HPDE6-E6E7 (cell line): ENCODE measurements at regions not wholly inside any gene's neighbourhood (a gene's known extent, or its start where the extent isn't known, plus 50 kb on each side); places are given as distances from the start of the nearest gene placed in this dataset.

Experiments
- DNase-seq: peaks from one replicate; pipeline ENCODE4 v3.0.0; 2011; ENCODE audit warnings: missing footprints; ENCODE audit errors: extremely low spot score

- DNase-seq = peak; percentile 17
Observed at GRCh38 chr9:108351571-108351970, 504.2 kb downstream of the ACTL7B start.

- no peak for DNase-seq
Observed at GRCh38 chr9:108347463-108348188, 508.2 kb downstream of the ACTL7B start.

GRCh38 chr9:108345826-108346225 is 510.0 kb downstream of the ACTL7B start:
- DNase-seq = no peak

GRCh38 chr9:108339251-108339650 is 516.5 kb downstream of the ACTL7B start:
- no peak for DNase-seq

GRCh38 chr9:108336575-108336974 is 519.2 kb downstream of the ACTL7B start:
- DNase-seq = no peak

GRCh38 chr9:108333530-108333983 is 522.2 kb downstream of the ACTL7B start:
- no peak for DNase-seq

- no peak for DNase-seq
Observed at GRCh38 chr9:108331596-108331995, 524.2 kb downstream of the ACTL7B start.

- no peak for DNase-seq
Observed at GRCh38 chr9:108325406-108325805, 530.4 kb downstream of the ACTL7B start.

GRCh38 chr9:108323615-108324014 is 532.2 kb downstream of the ACTL7B start:
- DNase-seq = peak; percentile 28

- no peak for DNase-seq
Observed at GRCh38 chr9:108322326-108323098, 533.3 kb downstream of the ACTL7B start.

- DNase-seq = no peak
Observed at GRCh38 chr9:108316630-108317029, 539.2 kb downstream of the ACTL7B start.

- DNase-seq = no peak
Observed at GRCh38 chr9:108316066-108316465, 539.7 kb downstream of the ACTL7B start.

- DNase-seq = no peak
Observed at GRCh38 chr9:108311745-108312144, 544.0 kb downstream of the ACTL7B start.

GRCh38 chr9:108310202-108310601 is 545.6 kb downstream of the ACTL7B start:
- DNase-seq = no peak

GRCh38 chr9:108300306-108301287 is 555.2 kb downstream of the ACTL7B start:
- DNase-seq = no peak

GRCh38 chr9:108297073-108297472 is 558.7 kb downstream of the ACTL7B start:
- DNase-seq = no peak

GRCh38 chr9:108296056-108296455 is 559.7 kb downstream of the ACTL7B start:
- DNase-seq = peak; percentile 31

GRCh38 chr9:108291586-108291932 is 564.2 kb downstream of the ACTL7B start:
- DNase-seq = no peak

GRCh38 chr9:108290839-108291585 is 564.8 kb downstream of the ACTL7B start:
- DNase-seq = no peak

- no peak for DNase-seq
Observed at GRCh38 chr9:108286638-108287206, 569.1 kb downstream of the ACTL7B start.

- no peak for DNase-seq
Observed at GRCh38 chr9:108283696-108284095, 572.1 kb downstream of the ACTL7B start.
